Gastroesophageal sphincter (tissue), 3 donors: ENCODE measurements at regions not wholly inside any gene's neighbourhood (a gene's known extent, or its start where the extent isn't known, plus 50 kb on each side); places are given as distances from the start of the nearest gene placed in this dataset.

Experiments
- CTCF ChIP-seq, 4 experiments: fragments of 200-600 bp in 2 of 4; fragments of 450-650 bp in 2 of 4; sonication (generic) in 1 of 4; IDR thresholded peaks; one replicate each; pipeline ENCODE4 v1.5.1; 2017 to 2019; ENCODE audit warnings: antibody characterized with exemption in 4 of 4, mild to moderate bottlenecking in 2 of 4, moderate library complexity in 2 of 4
- POLR2A ChIP-seq, 2 donors: fragments of 450-650 bp; IDR thresholded peaks; one replicate each; pipeline ENCODE4 v1.6.1; 2017; ENCODE audit warnings: antibody characterized with exemption in 2 of 2, mild to moderate bottlenecking in 2 of 2, moderate library complexity in 1 of 2
- POLR2AphosphoS5 ChIP-seq: sonication (generic); formaldehyde crosslinking; IDR thresholded peaks from one replicate; pipeline ENCODE4 v1.6.1; 2017; ENCODE audit warnings: antibody characterized with exemption

DNA sequence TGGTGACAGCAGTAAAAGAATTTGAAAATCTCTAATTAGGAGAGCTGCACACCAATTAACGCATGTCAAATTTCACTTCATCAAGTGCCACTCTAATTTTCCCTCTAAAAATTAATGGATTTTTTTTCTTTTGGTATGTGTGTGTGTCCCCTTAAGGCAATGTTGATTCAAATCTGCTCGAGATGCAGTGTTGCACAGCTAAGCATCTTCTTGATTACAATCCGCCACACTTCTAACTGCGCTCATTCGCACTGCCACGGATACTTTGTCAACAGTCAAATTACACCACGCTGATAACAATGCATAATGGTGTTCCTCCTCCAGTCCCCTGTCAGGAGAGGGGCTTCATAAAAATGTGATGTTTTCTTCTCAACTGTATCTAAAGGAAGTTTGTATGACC lies 261.4 kb downstream of the MEIS1 start:
- TF ChIP-seq POLR2A (IDR thresholded peaks at IDR 0.05) (no peak), CTCF (IDR thresholded peaks at IDR 0.05) (no peak), POLR2AphosphoS5 (no peak)
